HG03354 (cell line): ENCODE measurements at regions not wholly inside any gene's neighbourhood (a gene's known extent, or its start where the extent isn't known, plus 50 kb on each side); places are given as distances from the start of the nearest gene placed in this dataset.

Experiments used
- ATAC-seq: cut with Tn5 transposase; IDR thresholded peaks from one replicate; pipeline ENCODE4 v1.9.1; 2021; ENCODE audit warnings: mild to moderate bottlenecking; ENCODE audit not compliant: unreplicated experiment, poor library complexity, severe bottlenecking

- no peak for ATAC-seq
Measured at GRCh38 chr2:215617060-215617824, 181.4 kb upstream of the FN1 start.

GRCh38 chr2:215615803-215616174 is 179.9 kb upstream of the FN1 start:
- no peak for ATAC-seq

- no peak for ATAC-seq
Measured at GRCh38 chr2:215615067-215615802, 179.4 kb upstream of the FN1 start.

GRCh38 chr2:215614296-215614695 is 178.4 kb upstream of the FN1 start:
- ATAC-seq = no peak

GRCh38 chr2:215613888-215614287 is 178.0 kb upstream of the FN1 start:
- ATAC-seq = no peak

GRCh38 chr2:215613280-215613679 is 177.4 kb upstream of the FN1 start:
- ATAC-seq = no peak

- ATAC-seq = no peak
Measured at GRCh38 chr2:215612786-215613185, 176.9 kb upstream of the FN1 start.

- ATAC-seq = no peak
Measured at GRCh38 chr2:215611609-215612386, 175.9 kb upstream of the FN1 start.

GRCh38 chr2:215609089-215610032 is 173.5 kb upstream of the FN1 start:
- ATAC-seq = no peak

GRCh38 chr2:215607766-215608165 is 171.9 kb upstream of the FN1 start:
- ATAC-seq = no peak

- no peak for ATAC-seq
Measured at GRCh38 chr2:215606219-215606618, 170.4 kb upstream of the FN1 start.

- no peak for ATAC-seq
Measured at GRCh38 chr2:215605214-215605613, 169.3 kb upstream of the FN1 start.

- ATAC-seq = no peak
Measured at GRCh38 chr2:215604606-215605005, 168.7 kb upstream of the FN1 start.

- no peak for ATAC-seq
Measured at GRCh38 chr2:215603440-215603839, 167.6 kb upstream of the FN1 start.

- no peak for ATAC-seq
Measured at GRCh38 chr2:215602997-215603396, 167.1 kb upstream of the FN1 start.

- ATAC-seq = no peak
Measured at GRCh38 chr2:215601990-215602721, 166.3 kb upstream of the FN1 start.

GRCh38 chr2:215601526-215601925 is 165.7 kb upstream of the FN1 start:
- ATAC-seq = no peak

GRCh38 chr2:215598376-215598975 is 162.6 kb upstream of the FN1 start:
- ATAC-seq = no peak

GRCh38 chr2:215597577-215597976 is 161.7 kb upstream of the FN1 start:
- no peak for ATAC-seq
